GM19467 (cell line): ENCODE measurements at regions not wholly inside any gene's neighbourhood (a gene's known extent, or its start where the extent isn't known, plus 50 kb on each side); places are given as distances from the start of the nearest gene placed in this dataset.

Source experiments
- ATAC-seq: cut with Tn5 transposase; IDR thresholded peaks from one replicate; pipeline ENCODE4 v1.9.1; 2021; ENCODE audit warnings: mild to moderate bottlenecking, moderate library complexity; ENCODE audit not compliant: unreplicated experiment

- no peak for ATAC-seq
Observed at GRCh38 chr3:28940994-28941393, 339.9 kb upstream of the RBMS3 start.

- ATAC-seq = no peak
Observed at GRCh38 chr3:28947061-28947460, 333.8 kb upstream of the RBMS3 start.

GRCh38 chr3:28947751-28948150, 333.1 kb upstream of the RBMS3 start:
- no peak for ATAC-seq

- ATAC-seq = no peak
Observed at GRCh38 chr3:28948685-28949084, 332.2 kb upstream of the RBMS3 start.

- no peak for ATAC-seq
Observed at GRCh38 chr3:28949580-28949979, 331.3 kb upstream of the RBMS3 start.

GRCh38 chr3:28950614-28951013, 330.3 kb upstream of the RBMS3 start:
- ATAC-seq = no peak

GRCh38 chr3:28951772-28952556, 328.9 kb upstream of the RBMS3 start:
- ATAC-seq = no peak

- ATAC-seq = no peak
Observed at GRCh38 chr3:28958656-28959055, 322.2 kb upstream of the RBMS3 start.

GRCh38 chr3:28971156-28971555, 309.7 kb upstream of the RBMS3 start:
- no peak for ATAC-seq

GRCh38 chr3:28972921-28973320, 307.9 kb upstream of the RBMS3 start:
- no peak for ATAC-seq

GRCh38 chr3:28973609-28974008, 307.3 kb upstream of the RBMS3 start:
- ATAC-seq = no peak

GRCh38 chr3:28978092-28978491, 302.8 kb upstream of the RBMS3 start:
- no peak for ATAC-seq

- ATAC-seq = no peak
Observed at GRCh38 chr3:28980131-28980530, 300.7 kb upstream of the RBMS3 start.

GRCh38 chr3:28980631-28981030, 300.2 kb upstream of the RBMS3 start:
- ATAC-seq = no peak

- ATAC-seq = peak; percentile 64
Observed at GRCh38 chr3:28982906-28983305, 298.0 kb upstream of the RBMS3 start.

GRCh38 chr3:28986922-28987321, 293.9 kb upstream of the RBMS3 start:
- no peak for ATAC-seq

GRCh38 chr3:28989646-28990089, 291.2 kb upstream of the RBMS3 start:
- peak; percentile 89 for ATAC-seq

GRCh38 chr3:28994161-28994905, 286.5 kb upstream of the RBMS3 start:
- ATAC-seq = no peak

GRCh38 chr3:29004885-29005599, 275.8 kb upstream of the RBMS3 start:
- peak; percentile 98 for ATAC-seq

GRCh38 chr3:29005862-29006261, 275.0 kb upstream of the RBMS3 start:
- ATAC-seq = no peak

- no peak for ATAC-seq
Observed at GRCh38 chr3:29011441-29011840, 269.4 kb upstream of the RBMS3 start.

- no peak for ATAC-seq
Observed at GRCh38 chr3:29011966-29012365, 268.9 kb upstream of the RBMS3 start.
